Ishikawa (cell line): ENCODE measurements at regions not wholly inside any gene's neighbourhood (a gene's known extent, or its start where the extent isn't known, plus 50 kb on each side); places are given as distances from the start of the nearest gene placed in this dataset.

ENCODE experiments used
- CEBPB ChIP-seq: IDR thresholded peaks from 2 replicates; pipeline ENCODE4 v1.6.1; 2012
- CREB1 ChIP-seq: IDR thresholded peaks from 2 replicates; pipeline ENCODE4 v1.6.1; 2012; ENCODE audit warnings: low read depth
- EGR1 ChIP-seq: IDR thresholded peaks from 2 replicates; pipeline ENCODE4 v1.6.1; 2012
- EP300 ChIP-seq: IDR thresholded peaks from 2 replicates; pipeline ENCODE4 v1.6.1; 2012; ENCODE audit warnings: borderline replicate concordance
- FOXM1 ChIP-seq: IDR thresholded peaks from 2 replicates; pipeline ENCODE4 v1.6.1; 2012; ENCODE audit warnings: low read depth, borderline replicate concordance
- MAX ChIP-seq: IDR thresholded peaks from 2 replicates; pipeline ENCODE4 v1.6.1; 2012
- NFIC ChIP-seq: IDR thresholded peaks from 2 replicates; pipeline ENCODE4 v1.6.1; 2012
- RAD21 ChIP-seq: IDR thresholded peaks from 2 replicates; pipeline ENCODE4 v1.6.1; 2012; ENCODE audit warnings: low read depth
- REST ChIP-seq: IDR thresholded peaks from 2 replicates; pipeline ENCODE4 v1.6.1; 2012; ENCODE audit warnings: low read depth, mild to moderate bottlenecking
- TAF1 ChIP-seq: IDR thresholded peaks from 2 replicates; pipeline ENCODE4 v1.6.1; 2012; ENCODE audit warnings: low read depth, mild to moderate bottlenecking
- TCF12 ChIP-seq: IDR thresholded peaks from 2 replicates; pipeline ENCODE4 v1.6.1; 2012; ENCODE audit warnings: low read depth
- TEAD4 ChIP-seq: IDR thresholded peaks from 2 replicates; pipeline ENCODE4 v1.6.1; 2012
- USF1 ChIP-seq: IDR thresholded peaks from 2 replicates; pipeline ENCODE4 v1.6.1; 2012
- YY1 ChIP-seq: IDR thresholded peaks from 2 replicates; pipeline ENCODE4 v1.6.1; 2012; ENCODE audit warnings: low read depth
- ZBTB7A ChIP-seq: IDR thresholded peaks from 2 replicates; pipeline ENCODE4 v1.6.1; 2012; ENCODE audit warnings: low read depth

GRCh38 chr11:15668718-15669117, 554.0 kb downstream of the INSC start:
- TF ChIP-seq RAD21 = no peak
- no peak for TF ChIP-seq EP300
- TF ChIP-seq ZBTB7A = no peak
- no peak for TF ChIP-seq NFIC
- no peak for TF ChIP-seq EGR1
- no peak for TF ChIP-seq REST
- TF ChIP-seq MAX = no peak
- no peak for TF ChIP-seq USF1
- TF ChIP-seq YY1 = no peak
- no peak for TF ChIP-seq CEBPB
- no peak for TF ChIP-seq TCF12
- no peak for TF ChIP-seq TEAD4
- TF ChIP-seq FOXM1 = no peak
- TF ChIP-seq TAF1 = no peak

- no peak for TF ChIP-seq EGR1
- no peak for TF ChIP-seq RAD21
- no peak for TF ChIP-seq TAF1
- no peak for TF ChIP-seq CREB1
- TF ChIP-seq REST = no peak
- TF ChIP-seq MAX = no peak
- TF ChIP-seq YY1 = no peak
Observed at GRCh38 chr11:15670520-15671070, 555.9 kb downstream of the INSC start.

- TF ChIP-seq EGR1 (no peak), TCF12 (no peak), CEBPB (no peak), FOXM1 (no peak), NFIC (no peak), USF1 (no peak)
Observed at GRCh38 chr11:15671216-15671615, 556.5 kb downstream of the INSC start.

GRCh38 chr11:15672825-15673224, 558.1 kb downstream of the INSC start:
- TF ChIP-seq EP300 (no peak), NFIC (no peak), USF1 (no peak), TEAD4 (no peak), ZBTB7A (no peak), REST (no peak), TAF1 (no peak), CREB1 (no peak), YY1 (no peak), CEBPB (no peak), RAD21 (no peak), EGR1 (no peak), FOXM1 (no peak), MAX (no peak), TCF12 (no peak)
